ENCODE measurements at regions not wholly inside any gene's neighbourhood (a gene's known extent, or its start where the extent isn't known, plus 50 kb on each side); places are given as distances from the start of the nearest gene placed in this dataset.

DNA sequence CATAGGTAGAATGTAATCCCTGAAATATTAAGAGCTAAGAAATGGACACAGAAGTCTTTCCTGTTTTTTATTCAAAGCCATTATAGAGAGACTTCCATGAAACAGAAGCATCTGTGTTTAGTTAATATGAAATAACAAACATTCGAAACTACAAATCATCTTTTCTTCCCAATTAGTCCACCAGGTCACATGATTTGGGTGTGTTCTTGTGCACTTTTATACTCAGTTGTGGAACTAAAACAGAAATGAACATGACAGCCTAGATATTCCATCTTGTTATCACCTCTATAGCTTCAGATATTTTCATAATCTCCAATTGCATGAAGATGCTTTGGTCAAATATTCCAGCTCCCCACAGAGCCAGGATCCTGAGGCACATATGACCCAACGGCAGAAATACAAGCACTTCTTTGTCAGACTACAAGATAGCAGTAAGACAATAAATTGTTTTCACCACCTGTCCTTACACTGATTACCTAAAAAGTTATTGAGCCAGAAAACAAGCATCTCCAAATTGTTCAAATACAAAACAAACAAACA, 116.8 kb upstream of the BEND6 start:
- H4K8ac ChIP-seq (replicated peaks; ENCODE audit: insufficient read length, low read depth, low read length): no peak overlapping the region
- H3K79me2 ChIP-seq (ENCODE audit: insufficient read depth, low read length): peaks cover 43% of the 10 kb centered on the region; the same call in 1 of the 2 replicates
- no peak overlapping the region for H3K23ac ChIP-seq (ENCODE audit: insufficient read length, low read depth, low read length)
- no peaks in the 10 kb centered on the region for H3K23me2 ChIP-seq (ENCODE audit: insufficient read length, low read depth, low read length, poor library complexity, severe bottlenecking)
- no peak for DNase-seq
- H2BK15ac ChIP-seq (ENCODE audit: low read depth, low read length): no peak overlapping the region
- H2BK20ac ChIP-seq (ENCODE audit: low read depth, low read length, poor library complexity, severe bottlenecking): no peak overlapping the region
- WGBS (ENCODE audit: extremely low coverage, insufficient read length, low lambda C conversion rate): no CpG with 5 or more reads among the region's 2 CpGs
- H2AFZ ChIP-seq (ENCODE audit: low read length): no peak overlapping the region
- no peak overlapping the region for H3K14ac ChIP-seq (ENCODE audit: insufficient read depth, low read length)
- no peaks in the 10 kb centered on the region for H3K9me3 ChIP-seq (ENCODE audit: control insufficient read depth, low read depth, low read length)
- no peak overlapping the region for H3K18ac ChIP-seq (ENCODE audit: insufficient read length, low read depth, low read length)
- no peak overlapping the region for H3T11ph ChIP-seq (ENCODE audit: low read length)
- H3K27ac ChIP-seq (ENCODE audit: insufficient read length, low read depth, low read length): no peak overlapping the region
- H3K4me1 ChIP-seq (ENCODE audit: insufficient read depth, low read length): peaks cover 7% of the 10 kb centered on the region; the same call in 1 of the 2 replicates
- no peak overlapping the region for H2BK5ac ChIP-seq (ENCODE audit: insufficient read length, low read length)
- H3K4ac ChIP-seq (ENCODE audit: low read depth, low read length): no peak overlapping the region
- Mint-ChIP-seq H3K4me3 (peak overlapping the region in 1 of 2 experiments; percentile 19; a peak in 1 of 5 replicates), H3K36me3 (ENCODE audit: insufficient read depth in 1 of 3, low read depth in 3 of 3) (peaks cover 0 to 2% (median under 1%) of the 10 kb centered on the region in 3 experiments; a peak in 3 of 7 replicates), H3K9me3 (no peaks in the 10 kb centered on the region), H3K4me1 (peaks cover 46 to 52% of the 10 kb centered on the region in 2 experiments), H3K27me3 (ENCODE audit: low read depth) (no peaks in the 10 kb centered on the region), H3K27ac (peak overlapping the region in 2 of 3 experiments; percentile 22 to 36; a peak in 4 of 7 replicates)
- H3K56ac ChIP-seq (ENCODE audit: insufficient read length, low read depth, low read length): no peak overlapping the region
- peaks cover 8% of the 10 kb centered on the region for H3K79me1 ChIP-seq (ENCODE audit: insufficient read depth, low read depth, low read length, poor library complexity, severe bottlenecking)
- no peak overlapping the region for H3K4me2 ChIP-seq (ENCODE audit: insufficient read depth, insufficient read length, low read length)
- no peak overlapping the region for H3K9ac ChIP-seq (ENCODE audit: extremely low read depth, insufficient read length, low read length)
- no peak overlapping the region for H4K5ac ChIP-seq (ENCODE audit: insufficient read length, low read depth, low read length)
- TF ChIP-seq, protein P1, sequence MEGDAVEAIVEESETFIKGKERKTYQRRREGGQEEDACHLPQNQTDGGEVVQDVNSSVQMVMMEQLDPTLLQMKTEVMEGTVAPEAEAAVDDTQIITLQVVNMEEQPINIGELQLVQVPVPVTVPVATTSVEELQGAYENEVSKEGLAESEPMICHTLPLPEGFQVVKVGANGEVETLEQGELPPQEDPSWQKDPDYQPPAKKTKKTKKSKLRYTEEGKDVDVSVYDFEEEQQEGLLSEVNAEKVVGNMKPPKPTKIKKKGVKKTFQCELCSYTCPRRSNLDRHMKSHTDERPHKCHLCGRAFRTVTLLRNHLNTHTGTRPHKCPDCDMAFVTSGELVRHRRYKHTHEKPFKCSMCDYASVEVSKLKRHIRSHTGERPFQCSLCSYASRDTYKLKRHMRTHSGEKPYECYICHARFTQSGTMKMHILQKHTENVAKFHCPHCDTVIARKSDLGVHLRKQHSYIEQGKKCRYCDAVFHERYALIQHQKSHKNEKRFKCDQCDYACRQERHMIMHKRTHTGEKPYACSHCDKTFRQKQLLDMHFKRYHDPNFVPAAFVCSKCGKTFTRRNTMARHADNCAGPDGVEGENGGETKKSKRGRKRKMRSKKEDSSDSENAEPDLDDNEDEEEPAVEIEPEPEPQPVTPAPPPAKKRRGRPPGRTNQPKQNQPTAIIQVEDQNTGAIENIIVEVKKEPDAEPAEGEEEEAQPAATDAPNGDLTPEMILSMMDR (conservative IDR thresholded peaks at IDR 0.05): no peak
- H2AK5ac ChIP-seq (ENCODE audit: insufficient read length, low read length): no peak overlapping the region
- H2BK120ac ChIP-seq (ENCODE audit: low read depth, low read length, poor library complexity, severe bottlenecking): no peak overlapping the region
- no peaks in the 10 kb centered on the region for H4K20me1 ChIP-seq (ENCODE audit: control insufficient read depth, insufficient read depth, insufficient read length)
- H4K91ac ChIP-seq (ENCODE audit: insufficient read length, low read depth, low read length): no peak overlapping the region
- no peaks in the 10 kb centered on the region for H3K27me3 ChIP-seq (ENCODE audit: insufficient read depth, low read length)
- H2BK12ac ChIP-seq (ENCODE audit: insufficient read length, low read depth, low read length): no peak overlapping the region
